Lung (tissue), 11 donors: ENCODE measurements at regions not wholly inside any gene's neighbourhood (a gene's known extent, or its start where the extent isn't known, plus 50 kb on each side); places are given as distances from the start of the nearest gene placed in this dataset.
"Not testable (repeated sequence)": the region's sequence is repeated elsewhere in the genome, so short reads cannot be mapped to it uniquely, and the experiment has no call there.

Experiments used
- ATAC-seq: fragments of 200-7000 bp; cut with Tn5 transposase; one replicate; pipeline ENCODE4 v1.9.1; 2020; ENCODE audit warnings: moderate number of reproducible peaks; ENCODE audit not compliant: insufficient read depth, low FRiP score
- DNase-seq, 3 donors: peaks; one replicate each; pipeline ENCODE4 v3.0.0-alpha.2; 2013 to 2017
- H3K27ac ChIP-seq, 2 donors: one replicate each; pipeline ENCODE4 v1.5.1; 2013; ENCODE audit warnings: mild to moderate bottlenecking in 2 of 2, moderate library complexity in 2 of 2, control low read depth in 1 of 2, inconsistent platforms in 1 of 2, low read depth in 1 of 2, low read length in 1 of 2
- H3K27me3 ChIP-seq, 3 donors: one replicate each; pipeline ENCODE4 v1.5.1; 2013; ENCODE audit warnings: low read length in 2 of 3; ENCODE audit not compliant: control insufficient read depth in 3 of 3, insufficient read depth in 3 of 3
- H3K36me3 ChIP-seq, 4 donors: one replicate each; pipeline ENCODE4 v1.5.1; 2013; ENCODE audit warnings: low read length in 4 of 4, mild to moderate bottlenecking in 1 of 4, moderate library complexity in 1 of 4; ENCODE audit not compliant: control insufficient read depth in 4 of 4, insufficient read depth in 4 of 4
- H3K4me1 ChIP-seq, 5 donors: one replicate each; pipeline ENCODE4 v1.5.1; 2013; ENCODE audit warnings: low read length in 5 of 5, mild to moderate bottlenecking in 2 of 5, moderate library complexity in 1 of 5; ENCODE audit not compliant: control insufficient read depth in 5 of 5, insufficient read depth in 5 of 5
- H3K4me3 ChIP-seq: one replicate; pipeline ENCODE4 v1.5.1; 2013; ENCODE audit warnings: mild to moderate bottlenecking, control low read depth, moderate library complexity
- H3K9ac ChIP-seq, 2 donors: one replicate each; pipeline ENCODE4 v1.5.1; 2013; ENCODE audit warnings: low read length in 2 of 2, control low read depth in 1 of 2; ENCODE audit not compliant: insufficient read depth in 1 of 2
- H3K9me3 ChIP-seq, 4 donors: one replicate each; pipeline ENCODE4 v1.5.1; 2013; ENCODE audit warnings: low read length in 3 of 4, mild to moderate bottlenecking in 1 of 4, moderate library complexity in 1 of 4; ENCODE audit not compliant: control insufficient read depth in 4 of 4, insufficient read depth in 3 of 4
- CTCF ChIP-seq: IDR thresholded peaks from 2 replicates; pipeline ENCODE4 v1.5.1; 2012; ENCODE audit warnings: mild to moderate bottlenecking; ENCODE audit errors: control extremely low read depth, extremely low read depth
- WGBS, 2 donors: extraction: QIAGEN DNeasy Blood & Tissue Kit; methylation state at CpG; one replicate each; pipeline ENCODE4 v1.1.7; 2013; 5-methylcytosine and 5-hydroxymethylcytosine counted together
- donor health status: control.
- donor health status: control.
- donor health status: Bipolar disorder and iron deficiency.
- donor health status: healthy.
- donor health status: DM: yes; HTN: yes; CAD: no.

- DNase-seq (no peak), ATAC-seq (no peak)
- WGBS, 2 donors, result 83 to 91% methylated on average over 7 of the region's 7 CpGs
- H3K27ac ChIP-seq, result no peak overlapping the region
- no peak for TF ChIP-seq CTCF
- no peak overlapping the region for H3K9ac ChIP-seq
- no peaks in the 10 kb centered on the region for H3K9me3 ChIP-seq
- H3K36me3 ChIP-seq, result no peaks in the 10 kb centered on the region
- no peak overlapping the region for H3K4me3 ChIP-seq
- H3K4me1 ChIP-seq, result no peaks in the 10 kb centered on the region
- H3K27me3 ChIP-seq, result no peaks in the 10 kb centered on the region
Observed at GRCh38 chr5:2075365-2075764, 192.6 kb upstream of the IRX4 start.

DNA sequence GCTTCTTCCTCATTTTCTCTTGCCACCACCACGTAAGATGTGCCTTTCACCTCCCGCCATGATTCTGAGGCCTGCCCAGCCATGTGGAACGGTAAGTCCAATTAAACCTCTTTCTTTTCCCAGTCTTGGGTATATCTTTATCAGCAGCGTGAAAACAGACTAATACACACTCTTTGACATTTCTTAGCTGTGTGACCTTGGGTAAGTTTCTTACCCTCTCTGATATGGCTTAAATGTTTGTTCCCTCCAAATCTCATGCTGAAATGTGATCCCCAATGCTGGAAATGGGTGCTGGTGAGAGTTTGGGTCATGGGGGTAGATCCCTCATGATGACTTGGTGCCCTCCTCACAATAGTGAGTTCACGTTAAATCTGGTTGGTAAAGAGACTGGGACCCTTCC lies 188.8 kb upstream of the IRX4 start:
- no peak for TF ChIP-seq CTCF
- no peaks in the 10 kb centered on the region for H3K4me1 ChIP-seq
- peaks cover 0 to 3% (median 0%) of the 10 kb centered on the region in 4 donors for H3K9me3 ChIP-seq
- no peak overlapping the region for H3K9ac ChIP-seq
- H3K4me3 ChIP-seq, result no peak overlapping the region
- no peak overlapping the region for H3K27ac ChIP-seq
- WGBS, 2 donors, result 95 to 96% methylated on average over 5 of the region's 5 CpGs
- H3K27me3 ChIP-seq, result peaks cover 0 to 3% (median 0%) of the 10 kb centered on the region in 3 donors
- H3K36me3 ChIP-seq, result no peaks in the 10 kb centered on the region
- DNase-seq (no peak), ATAC-seq (no peak)

- H3K36me3 ChIP-seq, H3K9ac ChIP-seq, H3K27ac ChIP-seq, H3K9me3 ChIP-seq, ATAC-seq, H3K4me3 ChIP-seq, H3K27me3 ChIP-seq, H3K4me1 ChIP-seq, DNase-seq: not testable (repeated sequence)
- 67 to 93% methylated on average over 4 of the region's 4 CpGs for WGBS, 2 donors
Observed at GRCh38 chr5:2070787-2071186, 188.1 kb upstream of the IRX4 start.

DNA sequence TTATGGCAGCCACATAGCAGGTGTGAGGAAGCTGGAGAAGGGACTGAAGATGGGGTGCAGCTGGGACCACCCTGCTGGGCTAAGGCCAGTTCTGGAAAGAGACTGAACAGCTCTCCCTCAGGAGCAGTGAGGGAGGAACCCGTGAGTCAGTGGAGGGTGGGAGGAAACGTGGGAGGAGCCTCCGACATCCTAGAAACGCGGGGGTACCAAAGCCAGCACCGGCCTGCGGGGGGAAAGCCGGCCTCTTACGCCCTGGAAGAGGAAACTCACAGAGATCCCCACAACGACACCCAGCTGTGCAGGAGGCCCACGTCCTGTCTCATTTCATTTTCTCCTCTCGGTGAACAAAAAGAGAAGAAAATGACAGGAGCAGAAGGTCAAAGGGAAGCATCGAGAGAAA lies 185.8 kb upstream of the IRX4 start:
- Histone ChIP-seq H3K9ac (no peak overlapping the region), H3K36me3 (no peaks in the 10 kb centered on the region), H3K9me3 (peaks cover 0 to 7% (median 0%) of the 10 kb centered on the region in 4 donors), H3K4me1 (no peaks in the 10 kb centered on the region), H3K27ac (no peak overlapping the region), H3K27me3 (peaks cover 0 to 7% (median 2%) of the 10 kb centered on the region in 3 donors), H3K4me3 (no peak overlapping the region)
- TF ChIP-seq CTCF, result no peak
- WGBS, 2 donors, result 53 to 58% methylated on average over 13 of the region's 13 CpGs
- DNase-seq (no peak), ATAC-seq (no peak)
